ENCODE measurements at regions not wholly inside any gene's neighbourhood (a gene's known extent, or its start where the extent isn't known, plus 50 kb on each side); places are given as distances from the start of the nearest gene placed in this dataset.

- no peak for DNase-seq (ENCODE audit: low read depth)
Measured at GRCh38 chr9:129381481-129381957, 203.5 kb upstream of the IER5L start.

GRCh38 chr9:129380961-129381401 lies 202.9 kb upstream of the IER5L start:
- DNase-seq (ENCODE audit: low read depth): no peak

- no peak for DNase-seq (ENCODE audit: low read depth)
Measured at GRCh38 chr9:129379886-129380285, 201.8 kb upstream of the IER5L start.

GRCh38 chr9:129379181-129379836 lies 201.2 kb upstream of the IER5L start:
- no peak for DNase-seq (ENCODE audit: low read depth)

- no peak for DNase-seq (ENCODE audit: low read depth)
Measured at GRCh38 chr9:129377931-129378661, 200.0 kb upstream of the IER5L start.

- no peak for DNase-seq (ENCODE audit: low read depth)
Measured at GRCh38 chr9:129377181-129377580, 199.1 kb upstream of the IER5L start.

- DNase-seq (ENCODE audit: low read depth): no peak
Measured at GRCh38 chr9:129375845-129376244, 197.8 kb upstream of the IER5L start.

GRCh38 chr9:129374651-129375050 lies 196.6 kb upstream of the IER5L start:
- no peak for DNase-seq (ENCODE audit: low read depth)

- DNase-seq (ENCODE audit: low read depth): no peak
Measured at GRCh38 chr9:129374231-129374630, 196.2 kb upstream of the IER5L start.

- no peak for DNase-seq (ENCODE audit: low read depth)
Measured at GRCh38 chr9:129373361-129373760, 195.3 kb upstream of the IER5L start.

- no peak for DNase-seq (ENCODE audit: low read depth)
Measured at GRCh38 chr9:129370770-129371169, 192.7 kb upstream of the IER5L start.

GRCh38 chr9:129368444-129368978 lies 190.4 kb upstream of the IER5L start:
- no peak for DNase-seq (ENCODE audit: low read depth)

GRCh38 chr9:129367287-129367686 lies 189.2 kb upstream of the IER5L start:
- DNase-seq (ENCODE audit: low read depth): no peak

GRCh38 chr9:129365196-129365595 lies 187.1 kb upstream of the IER5L start:
- DNase-seq (ENCODE audit: low read depth): no peak

- DNase-seq (ENCODE audit: low read depth): no peak
Measured at GRCh38 chr9:129363216-129363873, 185.3 kb upstream of the IER5L start.

- no peak for DNase-seq (ENCODE audit: low read depth)
Measured at GRCh38 chr9:129362287-129363000, 184.4 kb upstream of the IER5L start.

GRCh38 chr9:129361196-129361595 lies 183.1 kb upstream of the IER5L start:
- DNase-seq (ENCODE audit: low read depth): no peak

GRCh38 chr9:129359916-129360536 lies 182.0 kb upstream of the IER5L start:
- no peak for DNase-seq (ENCODE audit: low read depth)

- DNase-seq (ENCODE audit: low read depth): no peak
Measured at GRCh38 chr9:129359162-129359811, 181.2 kb upstream of the IER5L start.

- DNase-seq (ENCODE audit: low read depth): no peak
Measured at GRCh38 chr9:129358621-129359154, 180.6 kb upstream of the IER5L start.

- DNase-seq (ENCODE audit: low read depth): no peak
Measured at GRCh38 chr9:129357773-129358245, 179.7 kb upstream of the IER5L start.

Data from non-pigmented ciliary epithelial cell (primary cell).